GM12865 (cell line): ENCODE measurements at regions not wholly inside any gene's neighbourhood (a gene's known extent, or its start where the extent isn't known, plus 50 kb on each side); places are given as distances from the start of the nearest gene placed in this dataset.

Experiments
- DNase-seq: peaks from one replicate; pipeline ENCODE4 v3.0.0; 2010; ENCODE audit warnings: low read depth
- H3K4me3 ChIP-seq: 2 replicates; pipeline ENCODE4 v1.5.1; 2011; ENCODE audit warnings: mild to moderate bottlenecking, low read depth, low read length, control low read depth
- TF ChIP-seq, protein P1 (sequence below): IDR thresholded peaks from 2 replicates; pipeline ENCODE4 v1.5.1; 2011; ENCODE audit warnings: low read length, control low read depth, low read depth, inconsistent platforms; ENCODE audit not compliant: insufficient read depth; ENCODE audit errors: missing control alignments

GRCh38 chr7:117929237-117929636 is 56.0 kb upstream of the CTTNBP2 start:
- no peak overlapping the region for H3K4me3 ChIP-seq
- TF ChIP-seq, protein P1, sequence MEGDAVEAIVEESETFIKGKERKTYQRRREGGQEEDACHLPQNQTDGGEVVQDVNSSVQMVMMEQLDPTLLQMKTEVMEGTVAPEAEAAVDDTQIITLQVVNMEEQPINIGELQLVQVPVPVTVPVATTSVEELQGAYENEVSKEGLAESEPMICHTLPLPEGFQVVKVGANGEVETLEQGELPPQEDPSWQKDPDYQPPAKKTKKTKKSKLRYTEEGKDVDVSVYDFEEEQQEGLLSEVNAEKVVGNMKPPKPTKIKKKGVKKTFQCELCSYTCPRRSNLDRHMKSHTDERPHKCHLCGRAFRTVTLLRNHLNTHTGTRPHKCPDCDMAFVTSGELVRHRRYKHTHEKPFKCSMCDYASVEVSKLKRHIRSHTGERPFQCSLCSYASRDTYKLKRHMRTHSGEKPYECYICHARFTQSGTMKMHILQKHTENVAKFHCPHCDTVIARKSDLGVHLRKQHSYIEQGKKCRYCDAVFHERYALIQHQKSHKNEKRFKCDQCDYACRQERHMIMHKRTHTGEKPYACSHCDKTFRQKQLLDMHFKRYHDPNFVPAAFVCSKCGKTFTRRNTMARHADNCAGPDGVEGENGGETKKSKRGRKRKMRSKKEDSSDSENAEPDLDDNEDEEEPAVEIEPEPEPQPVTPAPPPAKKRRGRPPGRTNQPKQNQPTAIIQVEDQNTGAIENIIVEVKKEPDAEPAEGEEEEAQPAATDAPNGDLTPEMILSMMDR, result no peak
- DNase-seq, result no peak

GRCh38 chr7:117931314-117931713 is 58.1 kb upstream of the CTTNBP2 start:
- no peak for DNase-seq
- TF ChIP-seq, protein P1, result no peak
- no peak overlapping the region for H3K4me3 ChIP-seq

DNA sequence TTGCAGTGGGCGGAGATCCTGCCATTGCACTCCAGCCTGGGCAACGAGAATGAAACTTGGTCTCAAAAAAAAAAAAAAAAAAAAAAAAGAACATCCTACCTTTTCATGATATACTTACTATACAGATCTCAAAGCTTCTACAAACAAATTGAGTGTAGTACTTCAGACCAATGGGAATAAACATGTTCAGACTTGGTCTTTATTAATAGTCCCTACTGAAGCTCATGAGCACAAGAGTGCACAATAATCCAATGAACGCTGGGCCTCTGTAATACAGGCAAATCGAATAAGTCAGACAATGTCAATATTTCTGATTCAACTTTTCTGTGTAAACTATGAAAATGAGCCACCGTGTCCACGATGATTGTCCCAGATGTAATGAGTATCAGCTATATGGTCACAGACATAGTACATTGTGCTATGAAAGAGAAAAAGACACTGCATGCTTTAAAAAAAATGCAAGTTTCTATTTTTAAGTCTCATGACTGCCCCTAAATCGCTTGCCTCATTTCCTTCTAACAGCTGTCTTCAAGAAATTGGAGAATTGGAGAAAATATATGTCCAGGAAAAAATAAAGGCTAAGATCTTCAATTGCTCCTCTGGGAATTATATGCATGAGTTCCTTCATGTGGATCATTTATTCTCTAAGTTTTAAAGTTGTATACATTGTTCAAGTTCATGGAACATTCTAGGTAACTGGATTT is 64.0 kb upstream of the CTTNBP2 start:
- DNase-seq, result no peak
- no peak overlapping the region for H3K4me3 ChIP-seq
- TF ChIP-seq, protein P1, result no peak

GRCh38 chr7:117937753-117938483 is 64.7 kb upstream of the CTTNBP2 start:
- no peak for DNase-seq
- TF ChIP-seq, protein P1, result no peak
- no peak overlapping the region for H3K4me3 ChIP-seq

GRCh38 chr7:117941138-117941810 is 68.0 kb upstream of the CTTNBP2 start:
- no peak overlapping the region for H3K4me3 ChIP-seq
- no peak for DNase-seq
- TF ChIP-seq, protein P1, result no peak

- TF ChIP-seq, protein P1, result no peak
- no peak overlapping the region for H3K4me3 ChIP-seq
- no peak for DNase-seq
Measured at GRCh38 chr7:117942780-117943179, 69.5 kb upstream of the CTTNBP2 start.

DNA sequence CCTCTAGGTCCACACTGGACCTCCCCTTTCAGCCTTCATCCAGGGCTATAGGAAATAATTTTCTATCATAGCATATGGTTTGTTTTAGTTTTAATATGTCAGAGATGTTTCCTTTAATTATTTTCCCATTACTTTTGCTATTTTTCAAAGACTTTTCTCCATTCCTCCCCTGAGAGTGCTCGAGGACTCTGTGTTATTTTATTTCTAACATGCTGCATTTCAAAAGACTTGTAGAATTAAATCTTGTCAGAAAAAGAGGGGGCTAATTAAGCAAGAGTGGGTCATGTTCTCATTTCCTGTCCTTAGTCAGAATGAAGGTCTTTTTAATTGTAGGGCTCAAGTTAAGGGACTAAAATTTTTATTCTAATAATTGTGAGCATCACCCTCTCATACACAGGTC is 71.6 kb upstream of the CTTNBP2 start:
- no peak for DNase-seq
- TF ChIP-seq, protein P1, result no peak
- H3K4me3 ChIP-seq, result no peak overlapping the region
